NCI-H2171 treated with DMSO at 0.1 percent for 48 hours (cell line): ENCODE measurements at regions not wholly inside any gene's neighbourhood (a gene's known extent, or its start where the extent isn't known, plus 50 kb on each side); places are given as distances from the start of the nearest gene placed in this dataset.

ENCODE experiments used
- DNase-seq: peaks from one replicate; lab custom pipeline; 2025; lab: John Stamatoyannopoulos, UW

DNA sequence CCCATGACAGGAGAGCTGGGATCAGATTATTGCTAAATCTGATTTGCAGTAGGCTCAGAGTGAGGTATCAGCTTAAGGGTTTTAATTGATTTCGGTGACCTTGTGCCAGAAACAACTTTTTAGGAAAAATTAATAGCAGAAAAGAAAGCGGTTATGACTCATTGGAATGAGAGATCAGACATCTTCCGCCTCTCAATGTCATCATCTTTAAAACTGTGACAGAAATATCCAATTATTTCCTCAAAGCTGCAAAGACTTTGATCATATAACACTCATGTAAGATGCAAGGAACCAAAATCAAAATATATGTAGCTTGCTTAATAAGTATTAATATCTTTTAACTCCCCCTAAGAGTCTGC, 190.1 kb upstream of the FOXF1 start:
- no peak for DNase-seq

DNA sequence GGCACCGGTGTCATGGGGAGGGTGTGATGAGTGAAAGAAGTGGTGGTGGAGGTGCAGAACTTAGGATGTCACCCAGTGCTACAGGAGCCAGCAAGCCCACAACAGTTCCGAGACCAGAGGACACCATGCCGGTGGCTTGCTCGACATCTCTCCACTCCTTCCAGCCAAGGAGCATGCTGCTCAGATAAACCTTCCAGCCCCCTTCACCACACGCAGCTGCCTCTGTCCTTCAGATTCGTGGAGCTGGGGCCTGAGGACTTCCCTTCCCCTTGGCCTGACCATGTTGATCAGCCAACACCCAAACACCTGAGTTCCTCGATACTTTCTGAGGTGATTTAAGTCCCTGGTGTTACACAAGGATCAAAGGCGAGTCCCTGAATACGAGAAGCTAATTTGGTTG, 188.8 kb upstream of the FOXF1 start:
- DNase-seq = no peak

DNA sequence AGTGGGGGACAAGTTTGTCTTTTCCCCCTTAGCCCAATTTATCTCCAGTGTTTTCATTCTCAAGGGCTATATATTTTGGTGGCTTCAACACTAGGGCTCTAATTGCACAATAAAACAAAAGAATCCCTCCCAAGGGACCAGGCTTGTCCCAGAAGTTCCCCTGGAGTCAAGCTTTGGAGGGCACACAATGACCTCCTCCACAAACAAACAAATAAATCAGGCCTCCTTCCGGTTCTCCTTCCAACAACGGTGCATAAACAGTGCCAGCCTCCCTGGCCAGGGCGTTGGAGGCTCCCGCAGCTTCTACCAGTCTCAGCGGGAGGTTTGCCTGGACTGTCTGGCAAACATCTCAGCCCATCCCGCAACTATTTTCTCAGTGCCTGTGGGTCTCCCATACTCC, 188.0 kb upstream of the FOXF1 start:
- no peak for DNase-seq

DNA sequence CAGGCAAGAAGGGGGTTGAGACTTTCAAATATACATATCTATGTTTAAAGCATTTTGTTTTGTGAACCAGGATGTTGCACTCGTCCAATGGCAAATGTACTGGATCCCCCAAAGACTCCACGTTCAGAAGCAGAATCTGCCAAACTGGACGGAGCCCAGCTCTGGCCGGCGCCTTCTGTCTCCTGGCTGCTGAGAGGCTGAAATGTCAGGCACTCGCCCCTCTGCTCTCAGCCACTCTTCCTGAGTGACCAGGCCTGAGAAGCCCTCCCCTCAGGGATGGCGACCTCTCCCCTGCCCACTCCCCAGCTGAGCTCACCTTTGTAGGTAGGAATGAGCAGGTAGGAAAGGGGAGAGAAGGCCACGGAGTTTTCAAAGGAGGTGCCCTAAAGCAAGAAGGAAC, 187.5 kb upstream of the FOXF1 start:
- no peak for DNase-seq

DNA sequence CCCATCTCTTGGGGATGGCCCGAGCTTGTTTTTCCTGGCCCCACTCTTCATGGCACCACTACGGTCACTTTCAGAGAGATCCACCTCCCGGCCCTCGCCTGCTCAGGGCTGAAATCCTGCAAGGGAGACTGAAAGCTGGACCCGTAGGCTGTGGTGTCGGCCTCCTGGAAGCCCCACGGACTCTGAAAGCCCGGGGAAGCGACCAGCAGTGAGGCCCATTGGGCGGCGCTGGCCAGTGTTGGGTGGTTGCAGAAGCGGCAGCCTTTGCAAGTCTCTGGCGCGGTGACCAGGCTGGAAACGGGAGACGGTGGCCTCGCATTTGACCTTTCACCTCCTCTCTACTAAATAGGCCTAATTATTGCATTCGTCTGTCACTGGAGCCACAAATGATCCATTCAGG, 186.0 kb upstream of the FOXF1 start:
- DNase-seq = no peak

DNA sequence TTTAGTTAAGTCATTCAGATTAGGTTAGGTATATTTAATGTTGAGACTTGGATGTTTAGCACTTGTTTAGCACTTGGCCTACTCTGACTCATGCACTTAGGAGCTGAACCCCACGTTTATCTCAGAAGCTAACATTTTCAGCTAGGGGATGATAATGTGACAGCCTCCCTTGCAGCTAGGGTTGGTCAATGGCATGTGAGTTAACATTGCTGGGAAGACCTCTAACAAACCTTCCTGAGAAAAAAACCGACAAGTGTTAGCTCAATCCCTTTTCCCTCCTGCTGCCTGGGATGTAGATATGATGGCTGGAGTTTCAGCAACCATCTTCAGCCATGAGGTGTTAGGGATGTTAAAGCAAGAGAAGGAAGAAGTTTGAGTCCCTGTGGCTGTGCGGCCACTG, 185.0 kb upstream of the FOXF1 start:
- DNase-seq = no peak

DNA sequence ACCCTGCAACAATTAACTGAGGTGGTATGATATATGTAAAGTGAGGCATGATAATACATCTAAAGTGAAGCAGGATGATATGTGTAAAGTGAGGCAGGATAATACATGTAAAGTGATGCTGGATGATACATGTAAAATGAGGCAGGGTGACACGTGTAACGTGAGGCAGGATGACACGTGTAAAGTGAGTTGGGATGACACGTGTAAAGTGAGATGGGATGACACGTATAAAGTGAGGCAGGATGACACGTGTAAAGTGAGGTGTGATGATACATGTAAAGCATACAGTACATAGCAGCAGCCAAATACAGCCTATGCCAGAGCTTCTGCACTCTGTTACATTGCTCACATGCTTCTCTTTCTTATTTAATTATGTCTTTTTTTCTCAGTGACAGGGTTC, 184.4 kb upstream of the FOXF1 start:
- no peak for DNase-seq

DNA sequence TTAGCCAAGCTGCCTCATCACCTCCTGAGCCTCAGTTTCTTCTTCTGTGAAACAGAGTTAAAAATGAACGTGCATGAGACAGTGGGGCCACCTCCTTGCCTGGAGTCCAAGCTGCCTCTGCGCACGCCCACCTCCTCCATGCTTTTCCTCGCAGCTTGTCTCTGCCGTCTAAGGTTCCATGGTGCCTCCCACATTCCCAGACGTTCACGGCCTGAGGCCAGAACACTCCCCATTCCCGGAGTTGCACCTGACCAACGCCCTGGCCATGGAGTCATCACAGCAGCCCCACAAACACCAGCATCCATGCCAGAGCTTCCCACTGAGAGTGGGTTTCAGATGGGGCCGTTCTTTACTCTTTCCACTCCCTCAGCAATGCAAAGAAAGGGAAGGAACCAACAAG, 183.0 kb upstream of the FOXF1 start:
- no peak for DNase-seq

DNA sequence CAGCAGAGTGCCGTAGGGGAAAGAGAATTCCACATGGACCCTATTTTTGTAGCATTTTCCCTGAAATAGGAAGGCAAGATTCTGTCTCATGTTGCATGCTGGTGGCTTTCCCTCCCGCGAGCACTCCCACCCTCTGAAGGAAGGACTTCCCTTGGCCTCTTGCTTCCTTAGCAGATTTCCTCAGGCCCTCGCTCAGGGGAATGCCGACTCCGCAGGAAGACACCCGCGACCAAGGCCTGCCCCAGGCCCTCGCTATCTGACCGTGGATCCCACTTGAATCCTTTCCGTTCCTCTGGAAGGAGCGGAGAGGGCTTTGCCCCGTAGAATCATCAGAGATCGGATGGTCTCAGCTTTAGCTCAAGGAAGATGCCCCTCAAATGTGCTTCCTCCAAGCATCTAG, 179.4 kb upstream of the FOXF1 start:
- no peak for DNase-seq

DNA sequence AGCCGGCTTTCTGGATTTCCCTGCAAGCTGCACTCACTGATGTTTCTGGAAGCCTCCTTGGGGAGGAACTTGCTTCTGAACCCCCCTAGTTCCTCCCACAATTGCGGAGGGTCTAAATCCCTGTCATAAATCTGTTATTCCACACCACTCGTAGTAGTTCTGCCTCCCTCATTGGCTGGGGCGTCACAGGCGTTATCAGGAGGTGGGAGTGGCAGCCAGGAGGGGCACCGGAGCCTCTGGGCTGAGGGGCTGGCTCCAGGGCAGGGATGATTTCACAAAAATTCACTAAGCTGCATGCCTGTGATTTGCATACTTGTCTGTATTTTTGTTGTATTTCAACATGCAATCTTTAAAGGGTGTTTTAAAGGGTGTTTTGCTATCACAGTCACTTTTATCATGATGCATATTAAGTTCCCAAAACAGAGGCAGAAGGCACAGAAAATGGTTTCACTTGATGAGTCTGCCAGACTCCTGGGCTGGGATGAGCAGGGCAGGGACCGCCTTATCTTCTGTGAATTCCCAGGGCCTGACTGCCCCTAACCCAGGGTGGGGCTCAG, 176.2 kb upstream of the FOXF1 start:
- no peak for DNase-seq

DNA sequence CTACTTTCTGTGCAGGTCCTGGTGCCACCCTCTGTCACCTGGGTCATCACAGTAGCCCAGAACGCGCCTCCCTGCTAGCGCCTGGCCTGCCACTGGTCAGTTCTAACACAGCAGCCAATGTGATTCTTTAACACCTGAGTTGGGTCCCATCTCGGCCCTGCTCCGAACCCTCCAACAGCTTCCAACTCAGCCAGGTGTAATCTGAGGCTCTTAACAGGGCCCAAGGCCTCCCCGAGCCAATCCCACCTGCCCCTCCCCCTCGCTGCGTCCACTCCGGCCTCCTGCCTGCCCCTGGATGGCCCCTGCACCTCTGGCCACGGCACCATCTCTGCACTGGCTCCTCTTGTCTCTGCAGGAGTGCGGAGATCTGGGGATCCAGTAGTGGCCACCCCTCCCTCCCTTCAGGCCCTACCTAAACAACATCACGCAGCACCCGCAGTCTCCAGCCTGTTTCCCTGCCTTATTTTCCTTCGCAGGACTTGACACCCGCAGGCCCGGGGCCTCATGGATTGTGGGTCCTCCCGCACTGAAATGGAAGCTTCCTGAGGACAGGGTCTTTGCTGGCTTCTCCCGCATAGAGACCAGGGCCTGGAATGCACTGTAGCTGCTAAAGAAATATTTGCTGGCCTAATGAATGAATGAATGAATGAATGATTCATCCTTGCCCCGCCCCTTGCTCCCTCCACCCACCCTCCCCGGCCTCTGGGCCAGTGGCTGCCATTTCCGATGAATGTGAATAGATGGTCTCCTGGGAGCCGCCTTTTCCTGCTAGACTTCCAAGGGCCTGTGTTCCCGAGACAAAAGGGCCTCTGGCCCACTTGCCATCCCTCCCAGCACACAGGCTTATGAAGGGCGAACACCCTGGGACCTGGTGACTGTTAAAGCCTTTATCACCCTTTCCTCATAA, 174.8 kb upstream of the FOXF1 start:
- no peak for DNase-seq

DNA sequence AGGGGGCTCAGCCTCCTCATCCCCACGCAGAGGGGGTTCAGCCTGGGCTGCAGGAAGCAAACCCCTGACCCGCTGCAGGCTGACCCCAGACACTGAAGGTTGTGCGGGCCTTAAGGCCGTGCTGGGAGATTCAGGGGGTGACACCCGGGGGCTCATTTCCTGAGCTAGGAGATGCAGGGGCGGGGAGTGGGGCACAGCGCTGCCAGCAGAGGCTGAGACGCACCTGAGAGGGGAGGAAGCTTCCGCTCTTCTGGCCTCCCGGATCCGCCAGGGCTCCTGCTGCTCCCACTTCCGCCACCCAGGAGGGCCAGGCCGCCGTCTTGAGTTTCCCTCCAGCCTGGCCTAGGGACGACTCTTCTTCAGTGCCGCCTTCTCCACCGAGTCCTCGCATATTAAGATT, 173.2 kb upstream of the FOXF1 start:
- no peak for DNase-seq

DNA sequence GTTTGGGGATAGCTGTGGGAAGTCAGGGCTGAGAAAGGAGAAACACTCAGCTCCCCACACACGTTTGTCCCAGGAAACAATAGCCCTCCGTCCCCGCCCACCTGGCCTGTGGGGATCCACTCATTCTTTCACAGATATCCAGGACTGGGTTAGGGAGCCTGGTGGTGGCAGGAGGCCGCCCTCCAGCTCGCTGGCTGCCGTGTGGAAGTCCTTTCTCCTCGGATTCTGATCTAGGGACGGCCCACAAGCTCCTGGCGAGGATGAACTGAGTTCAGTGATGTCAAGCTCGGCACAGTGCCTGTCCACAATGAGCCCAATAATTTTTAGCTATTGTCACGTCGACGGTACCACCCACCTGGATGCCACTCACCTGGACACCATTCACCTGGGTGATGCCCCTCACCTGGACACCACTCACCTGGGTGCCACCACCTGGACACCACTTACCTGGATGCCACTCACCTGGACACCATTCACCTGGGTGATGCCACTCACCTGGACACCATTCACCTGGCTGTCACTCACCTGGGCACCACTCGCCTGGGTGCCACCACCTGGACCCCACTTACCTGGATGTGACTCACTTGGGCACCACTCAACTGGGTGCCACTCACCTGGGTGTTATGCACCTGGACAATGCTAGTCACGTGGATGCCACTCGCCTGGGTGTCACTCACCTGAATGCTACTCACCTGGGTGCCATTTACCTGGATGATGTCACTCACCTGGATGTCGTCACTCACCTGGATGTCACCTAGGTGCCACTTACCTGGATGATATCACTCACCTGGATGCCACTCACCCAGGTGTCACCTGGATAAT, 172.5 kb upstream of the FOXF1 start:
- DNase-seq = no peak

DNA sequence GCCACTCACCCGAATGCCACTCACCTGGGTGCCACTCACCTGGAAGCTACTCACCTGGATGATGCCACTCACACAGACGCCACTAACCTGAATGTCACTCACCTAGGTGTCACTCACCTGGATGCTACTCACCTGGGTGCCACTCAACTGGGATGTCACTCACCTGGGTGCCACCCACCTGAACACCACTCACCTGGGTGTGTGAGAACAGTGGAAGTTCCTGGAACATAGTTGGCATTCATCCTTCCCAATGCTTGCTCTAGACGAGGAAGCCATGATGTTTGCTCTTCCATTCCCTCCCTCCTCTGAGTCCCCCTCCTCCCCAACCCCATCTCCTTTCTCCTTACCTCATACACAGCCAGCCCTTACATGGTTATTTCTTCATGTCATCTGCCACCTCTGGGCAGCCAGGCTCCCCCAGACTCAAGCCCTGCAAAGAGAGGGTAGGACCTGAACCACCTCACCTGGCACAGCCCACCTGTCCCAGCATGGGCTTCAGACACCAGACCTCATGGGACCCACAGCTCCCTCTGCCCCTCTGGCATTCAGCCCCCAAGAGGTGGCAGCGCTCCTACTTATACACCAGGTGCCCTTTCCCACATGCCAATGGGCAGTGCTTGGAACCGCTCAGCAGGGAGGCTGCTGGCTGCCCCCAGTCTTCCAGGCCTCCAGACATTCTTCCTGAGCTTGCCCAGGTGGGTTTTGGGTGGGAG, 171.8 kb upstream of the FOXF1 start:
- DNase-seq = no peak

DNA sequence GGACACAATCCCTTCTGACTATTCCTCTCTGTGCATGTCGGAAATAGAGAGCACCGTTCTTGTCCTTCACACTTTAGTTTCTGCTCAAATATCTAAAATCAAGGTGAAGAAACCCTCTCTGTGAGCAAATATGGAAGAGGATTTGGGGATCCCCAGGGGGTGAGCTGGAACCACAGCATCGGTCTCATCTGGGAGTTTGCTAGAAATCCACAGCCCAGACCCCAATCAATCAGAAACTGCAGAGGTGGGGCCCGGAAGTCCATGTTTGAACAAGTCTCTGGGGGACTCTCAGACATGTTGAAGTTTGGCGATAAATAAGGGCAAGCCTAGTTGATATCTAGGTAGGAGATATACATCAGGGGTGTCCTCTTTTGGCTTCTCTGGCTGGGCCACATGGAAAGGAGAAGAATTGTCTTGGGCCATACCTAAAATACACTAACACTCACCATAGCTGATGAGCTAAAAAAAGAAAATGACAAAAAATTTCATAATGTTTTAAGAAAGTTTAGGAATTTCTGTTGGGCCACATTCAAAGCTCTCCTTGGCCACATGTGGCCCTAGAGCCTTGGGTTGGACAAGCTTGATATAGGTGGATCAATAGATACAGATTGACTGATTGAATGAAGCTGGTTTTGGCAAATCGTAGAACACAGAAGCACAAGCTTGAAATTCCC, 168.0 kb upstream of the FOXF1 start:
- DNase-seq = no peak

DNA sequence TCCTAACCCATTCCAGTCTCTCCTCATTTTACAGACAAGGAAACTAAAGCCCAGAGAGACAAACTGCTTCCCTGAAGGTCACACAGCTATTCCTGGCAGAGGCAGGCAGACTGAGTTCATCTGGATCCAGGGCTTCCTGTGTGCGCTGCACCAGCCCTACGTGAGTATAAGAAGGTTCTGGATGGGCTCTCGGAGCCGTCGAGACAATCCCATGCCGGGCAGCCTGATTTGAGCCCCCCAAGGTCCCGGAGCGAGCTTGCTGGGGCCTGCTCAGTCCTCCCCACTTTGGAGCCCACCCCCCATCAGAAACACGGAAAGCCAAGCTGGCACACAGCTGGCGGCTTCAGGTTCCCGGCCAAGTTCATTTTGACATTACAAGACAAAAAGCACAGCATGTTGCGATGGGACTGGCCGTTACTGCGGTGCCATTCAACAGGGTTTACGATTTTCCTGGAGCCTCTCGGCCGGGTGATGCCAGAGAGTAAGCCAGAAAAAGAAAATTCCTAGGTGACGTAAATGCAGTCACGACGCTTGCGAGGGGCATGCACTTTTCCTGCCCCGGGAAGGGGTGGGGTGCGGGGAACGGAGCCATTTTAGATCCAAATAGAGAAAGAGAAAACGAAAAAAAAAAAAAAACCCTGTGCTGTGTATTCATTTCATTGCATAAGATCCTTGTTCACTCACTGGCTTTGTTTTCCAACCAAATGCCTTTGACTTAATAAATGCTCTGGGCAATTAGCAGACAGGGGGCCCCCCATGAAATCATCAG, 167.1 kb upstream of the FOXF1 start:
- DNase-seq = no peak

DNA sequence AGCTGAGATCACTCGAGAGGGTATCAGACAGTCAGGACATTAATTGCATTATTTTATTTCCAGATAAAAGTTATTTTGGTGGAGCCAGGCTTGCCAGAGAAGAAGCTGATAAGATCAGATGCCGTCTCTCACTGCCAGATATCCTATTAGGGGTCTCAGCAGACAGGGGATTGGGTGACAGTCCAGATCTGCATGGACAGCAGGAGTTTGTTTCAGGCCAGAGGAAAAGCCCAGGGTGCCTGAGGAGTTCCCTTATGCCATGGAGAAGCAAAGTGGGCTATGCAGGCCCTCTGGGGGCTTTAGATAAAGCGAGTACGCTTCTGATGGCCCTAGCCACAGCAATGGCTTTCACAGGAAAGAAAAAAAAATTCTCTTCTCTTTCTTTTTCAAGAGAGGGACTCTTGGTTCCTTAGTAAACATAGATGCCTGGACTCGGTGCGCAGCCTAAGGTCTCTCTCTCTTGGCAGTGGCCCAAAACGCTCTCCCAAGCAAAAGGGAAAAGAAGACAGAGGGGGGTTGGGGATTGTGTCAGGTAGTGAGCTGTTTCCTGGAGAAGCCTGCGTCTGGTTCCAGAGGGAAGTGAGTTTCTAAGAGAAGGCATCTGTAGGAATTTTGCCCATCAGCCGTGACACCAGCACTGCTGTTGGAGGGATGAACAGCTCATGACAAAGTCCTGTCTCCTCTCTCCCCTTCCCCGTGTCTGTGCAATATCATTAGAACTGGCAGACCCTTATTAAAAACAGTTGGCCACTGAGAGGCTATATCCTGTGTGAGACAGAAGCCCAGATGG, 166.3 kb upstream of the FOXF1 start:
- no peak for DNase-seq

DNA sequence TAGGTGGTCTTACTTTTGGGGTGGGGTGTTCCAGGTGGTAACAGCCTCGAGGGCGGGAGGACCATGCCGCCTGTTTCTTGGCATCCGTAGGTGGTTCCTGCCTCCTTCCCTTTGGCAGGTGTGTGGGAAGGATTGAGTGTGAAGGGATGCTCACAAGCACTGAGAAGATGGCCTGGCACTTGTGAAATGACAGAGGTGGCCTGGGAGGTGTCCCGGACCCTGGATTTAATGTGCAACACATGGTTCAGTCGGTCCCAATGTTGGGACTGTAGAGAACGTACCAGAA, 165.8 kb upstream of the FOXF1 start:
- DNase-seq = no peak

DNA sequence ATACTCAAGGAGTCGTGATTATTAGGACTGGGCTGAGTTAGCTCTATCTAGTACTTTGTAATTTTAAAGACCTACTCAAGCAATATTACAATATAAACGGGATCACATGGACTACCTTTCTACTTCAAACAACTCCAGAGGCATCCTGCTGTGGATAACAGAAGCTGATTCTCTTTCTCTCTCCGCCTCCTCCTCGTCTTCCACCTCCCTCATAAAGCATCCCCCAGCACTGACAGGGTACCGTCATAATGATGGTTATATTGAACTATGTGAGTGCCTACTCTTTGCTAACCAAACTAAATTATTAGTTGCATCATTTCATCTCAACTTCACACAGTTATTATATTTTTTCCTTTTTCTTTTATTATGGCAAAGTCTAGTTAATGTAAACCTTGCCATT, 165.4 kb upstream of the FOXF1 start:
- no peak for DNase-seq

DNA sequence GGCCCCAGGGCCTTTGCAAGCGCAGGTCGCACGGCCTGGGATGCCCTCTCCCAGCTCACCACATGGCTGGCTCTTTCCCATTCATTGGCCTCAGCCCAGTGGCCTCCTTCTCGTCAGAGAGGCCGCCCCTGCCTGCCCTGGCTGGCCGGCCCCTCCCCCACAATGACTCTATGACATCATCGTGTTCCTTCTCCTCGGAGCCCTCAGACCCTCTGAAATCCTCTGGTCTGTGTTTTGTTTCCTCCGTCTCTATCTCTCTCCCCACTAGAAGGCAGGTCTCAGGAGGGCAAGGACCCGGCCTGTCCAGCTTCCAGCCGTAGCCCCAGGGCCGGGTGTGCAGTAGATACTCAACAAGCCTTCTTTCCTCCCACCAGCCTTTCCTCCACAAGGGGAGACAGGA, 164.8 kb upstream of the FOXF1 start:
- DNase-seq = no peak

DNA sequence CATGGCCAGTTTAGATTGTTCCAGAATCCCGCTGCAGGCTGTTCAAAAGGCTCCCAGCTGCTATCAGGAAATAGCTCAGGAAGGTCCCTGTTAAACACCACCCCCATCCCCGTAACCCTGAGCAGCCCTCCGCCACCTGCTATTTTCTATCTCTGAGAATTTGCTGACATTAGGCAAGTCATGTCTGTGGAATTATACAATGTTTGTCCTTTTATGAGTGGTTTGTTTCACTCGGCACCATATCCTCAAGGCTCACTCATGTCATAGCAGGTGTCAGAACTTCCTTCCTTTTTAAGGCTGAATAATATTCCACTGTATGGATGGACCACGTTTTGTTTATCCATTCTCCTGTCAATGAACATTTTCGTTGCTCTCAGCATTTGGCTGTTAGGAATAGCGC, 164.3 kb upstream of the FOXF1 start:
- no peak for DNase-seq
